PFSK-1 (cell line): ENCODE measurements at regions not wholly inside any gene's neighbourhood (a gene's known extent, or its start where the extent isn't known, plus 50 kb on each side); places are given as distances from the start of the nearest gene placed in this dataset.

Source experiments
- REST ChIP-seq, 2 experiments: IDR thresholded peaks; 2 replicates each; pipeline versions ENCODE4 v1.6.1 to v1.8.0; 2011 to 2012; ENCODE audit warnings: low read depth in 2 of 2, low read length in 2 of 2, control low read depth in 1 of 2, inconsistent platforms in 1 of 2, mild to moderate bottlenecking in 1 of 2, moderate library complexity in 1 of 2; ENCODE audit not compliant: insufficient read depth in 1 of 2
- TAF1 ChIP-seq: IDR thresholded peaks from 2 replicates; pipeline ENCODE4 v1.6.1; 2012; ENCODE audit warnings: low read length, control low read depth, borderline replicate concordance; ENCODE audit not compliant: insufficient read depth

- TF ChIP-seq TAF1 (no peak), REST (IDR thresholded peaks at IDR 0.05; ENCODE audit: insufficient read depth in 1 of 2, low read depth in 2 of 2, low read length in 2 of 2) (no peak)
These were observed 118.4 kb downstream of the DTHD1 start for GRCh38 chr4:36399762-36400353.
